Kidney capillary endothelial cell (primary cell): ENCODE measurements at regions not wholly inside any gene's neighbourhood (a gene's known extent, or its start where the extent isn't known, plus 50 kb on each side); places are given as distances from the start of the nearest gene placed in this dataset.

ENCODE experiments used
- DNase-seq: peaks from one replicate; pipeline ENCODE4 v3.0.0-alpha.2; 2018; ENCODE audit warnings: low spot score

GRCh38 chr3:120544361-120544760 is 51.8 kb upstream of the NDUFB4 start:
- DNase-seq, result no peak

- DNase-seq, result no peak
Observed at GRCh38 chr3:120536642-120537041, 59.5 kb upstream of the NDUFB4 start.

GRCh38 chr3:120532969-120533368 is 63.2 kb upstream of the NDUFB4 start:
- DNase-seq, result no peak

- no peak for DNase-seq
Observed at GRCh38 chr3:120528163-120528562, 68.0 kb upstream of the NDUFB4 start.

- DNase-seq, result no peak
Observed at GRCh38 chr3:120526011-120526870, 69.9 kb upstream of the NDUFB4 start.

GRCh38 chr3:120524171-120524923 is 71.8 kb upstream of the NDUFB4 start:
- DNase-seq, result no peak

GRCh38 chr3:120516136-120516535 is 65.3 kb upstream of the FSTL1 start:
- no peak for DNase-seq

GRCh38 chr3:120512655-120513054 is 61.9 kb upstream of the FSTL1 start:
- DNase-seq, result no peak

GRCh38 chr3:120506828-120507774 is 56.3 kb upstream of the FSTL1 start:
- DNase-seq, result peak; percentile 79

- no peak for DNase-seq
Observed at GRCh38 chr3:120506076-120506827, 55.5 kb upstream of the FSTL1 start.

GRCh38 chr3:120503727-120504616 is 53.2 kb upstream of the FSTL1 start:
- DNase-seq, result no peak

- no peak for DNase-seq
Observed at GRCh38 chr3:120502116-120502515, 51.3 kb upstream of the FSTL1 start.
